ENCODE measurements at regions not wholly inside any gene's neighbourhood (a gene's known extent, or its start where the extent isn't known, plus 50 kb on each side); places are given as distances from the start of the nearest gene placed in this dataset.

GRCh38 chr6:14380901-14381828, 263.6 kb downstream of the CD83 start:
- Histone ChIP-seq H3K9me3 (ENCODE audit: control insufficient read depth, insufficient read depth, low read depth, low read length) (no peaks in the 10 kb centered on the region), H3K36me3 (ENCODE audit: control insufficient read depth, insufficient read depth, low read length) (no peaks in the 10 kb centered on the region), H3K4me1 (ENCODE audit: control insufficient read depth, insufficient read depth, low read length) (no peaks in the 10 kb centered on the region), H3K4me3 (ENCODE audit: low read depth in 2 of 2, low read length in 2 of 2) (no peak overlapping the region), H3K27me3 (ENCODE audit: control insufficient read depth, insufficient read depth, low read length) (no peaks in the 10 kb centered on the region), H3K27ac (ENCODE audit: low read length) (no peak overlapping the region)
- intact Hi-C loops (cut with micrococcal nuclease; ENCODE audit: unreplicated experiment) (no loop called here), in situ Hi-C loops (cut with HindIII; ENCODE audit: low pct_unique_long_range_greater_than_20kb, low sequenced_read_pairs) (no loop called here)
- ATAC-seq (no peak), DNase-seq (ENCODE audit: low read depth, low spot score) (no peak)
- ChIA-PET POLR2A (no interaction called here), CTCF (no interaction called here)
- BruUV-seq (replicated peaks): no TSS peak
- TF ChIP-seq SIN3A (IDR thresholded peaks at IDR 0.05; ENCODE audit: borderline replicate concordance, insufficient read depth, low read depth, low read length): no peak
- no peak for TF ChIP-seq POLR2AphosphoS5 (IDR thresholded peaks at IDR 0.05; ENCODE audit: low read depth, low read length)
- TF ChIP-seq TCF7L2 (IDR thresholded peaks at IDR 0.05; ENCODE audit: low read depth, low read length): no peak
- no peak for TF ChIP-seq CTCF (IDR thresholded peaks at IDR 0.05)

DNA sequence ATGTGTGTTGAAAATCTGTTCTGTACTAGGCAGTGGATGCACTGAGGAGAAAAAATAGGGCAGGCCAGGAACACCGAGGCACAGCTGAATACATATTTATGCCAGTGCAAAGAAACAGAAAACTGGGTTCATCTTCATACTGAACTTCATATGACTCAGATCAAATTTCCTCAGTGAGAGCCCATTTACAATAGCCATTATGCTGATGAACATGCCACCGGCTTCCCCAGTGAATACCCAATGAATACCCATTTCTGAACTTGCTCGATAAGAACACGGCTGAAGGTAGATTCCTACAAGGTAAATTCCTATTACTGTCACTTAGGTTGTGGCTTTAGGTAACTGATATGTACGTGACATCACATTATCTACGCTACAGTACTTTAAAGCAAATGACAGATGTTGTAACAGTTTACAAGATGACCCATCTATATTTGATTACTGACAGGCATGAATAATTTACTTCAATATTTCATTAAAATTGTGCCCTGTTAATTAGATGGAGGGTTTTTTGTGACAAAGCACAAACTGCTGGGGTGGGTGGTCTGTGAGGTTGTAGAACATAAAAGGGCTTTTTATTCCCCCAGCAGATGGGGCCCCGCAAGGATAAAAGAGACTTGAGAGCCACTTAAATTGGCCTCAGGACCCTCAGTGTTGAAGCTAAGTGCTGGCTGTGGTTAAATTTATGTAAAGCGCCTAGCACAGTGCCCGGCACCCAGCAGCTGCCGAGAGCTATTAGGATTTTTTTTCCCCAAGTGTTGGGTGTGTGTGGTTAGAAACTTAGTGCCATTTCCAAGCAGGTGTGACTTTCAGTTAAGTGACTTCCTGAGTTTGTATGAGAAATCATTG, 264.5 kb downstream of the CD83 start:
- CTCF ChIA-PET: no interaction called here
- no peak overlapping the region for H3K4me3 ChIP-seq (ENCODE audit: low read depth in 2 of 2, low read length in 2 of 2)
- no peaks in the 10 kb centered on the region for H3K27me3 ChIP-seq (ENCODE audit: control insufficient read depth, insufficient read depth, low read length)
- H3K27ac ChIP-seq (ENCODE audit: low read length): no peak overlapping the region
- ATAC-seq (no peak), DNase-seq (ENCODE audit: low read depth, low spot score) (no peak)
- intact Hi-C loops (cut with micrococcal nuclease; ENCODE audit: unreplicated experiment): no loop called here
- TF ChIP-seq CTCF (IDR thresholded peaks at IDR 0.05): no peak
- TF ChIP-seq, protein P1, sequence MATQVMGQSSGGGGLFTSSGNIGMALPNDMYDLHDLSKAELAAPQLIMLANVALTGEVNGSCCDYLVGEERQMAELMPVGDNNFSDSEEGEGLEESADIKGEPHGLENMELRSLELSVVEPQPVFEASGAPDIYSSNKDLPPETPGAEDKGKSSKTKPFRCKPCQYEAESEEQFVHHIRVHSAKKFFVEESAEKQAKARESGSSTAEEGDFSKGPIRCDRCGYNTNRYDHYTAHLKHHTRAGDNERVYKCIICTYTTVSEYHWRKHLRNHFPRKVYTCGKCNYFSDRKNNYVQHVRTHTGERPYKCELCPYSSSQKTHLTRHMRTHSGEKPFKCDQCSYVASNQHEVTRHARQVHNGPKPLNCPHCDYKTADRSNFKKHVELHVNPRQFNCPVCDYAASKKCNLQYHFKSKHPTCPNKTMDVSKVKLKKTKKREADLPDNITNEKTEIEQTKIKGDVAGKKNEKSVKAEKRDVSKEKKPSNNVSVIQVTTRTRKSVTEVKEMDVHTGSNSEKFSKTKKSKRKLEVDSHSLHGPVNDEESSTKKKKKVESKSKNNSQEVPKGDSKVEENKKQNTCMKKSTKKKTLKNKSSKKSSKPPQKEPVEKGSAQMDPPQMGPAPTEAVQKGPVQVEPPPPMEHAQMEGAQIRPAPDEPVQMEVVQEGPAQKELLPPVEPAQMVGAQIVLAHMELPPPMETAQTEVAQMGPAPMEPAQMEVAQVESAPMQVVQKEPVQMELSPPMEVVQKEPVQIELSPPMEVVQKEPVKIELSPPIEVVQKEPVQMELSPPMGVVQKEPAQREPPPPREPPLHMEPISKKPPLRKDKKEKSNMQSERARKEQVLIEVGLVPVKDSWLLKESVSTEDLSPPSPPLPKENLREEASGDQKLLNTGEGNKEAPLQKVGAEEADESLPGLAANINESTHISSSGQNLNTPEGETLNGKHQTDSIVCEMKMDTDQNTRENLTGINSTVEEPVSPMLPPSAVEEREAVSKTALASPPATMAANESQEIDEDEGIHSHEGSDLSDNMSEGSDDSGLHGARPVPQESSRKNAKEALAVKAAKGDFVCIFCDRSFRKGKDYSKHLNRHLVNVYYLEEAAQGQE (IDR thresholded peaks at IDR 0.05; ENCODE audit: insufficient read depth in 1 of 2, low read depth in 2 of 2, low read length in 1 of 2): no peak
- TF ChIP-seq SIN3A (IDR thresholded peaks at IDR 0.05; ENCODE audit: borderline replicate concordance, insufficient read depth, low read depth, low read length): no peak
- no peaks in the 10 kb centered on the region for H3K9me3 ChIP-seq (ENCODE audit: control insufficient read depth, insufficient read depth, low read depth, low read length)
- POLR2A ChIA-PET: no interaction called here
- in situ Hi-C loops (cut with HindIII; ENCODE audit: low pct_unique_long_range_greater_than_20kb, low sequenced_read_pairs): no loop called here
- BruUV-seq (replicated peaks): no TSS peak
- no peaks in the 10 kb centered on the region for H3K36me3 ChIP-seq (ENCODE audit: control insufficient read depth, insufficient read depth, low read length)
- H3K4me1 ChIP-seq (ENCODE audit: control insufficient read depth, insufficient read depth, low read length): no peaks in the 10 kb centered on the region
